ENCODE measurements at regions not wholly inside any gene's neighbourhood (a gene's known extent, or its start where the extent isn't known, plus 50 kb on each side); places are given as distances from the start of the nearest gene placed in this dataset.
"Not testable (repeated sequence)": the region's sequence is repeated elsewhere in the genome, so short reads cannot be mapped to it uniquely, and the experiment has no call there.

DNA sequence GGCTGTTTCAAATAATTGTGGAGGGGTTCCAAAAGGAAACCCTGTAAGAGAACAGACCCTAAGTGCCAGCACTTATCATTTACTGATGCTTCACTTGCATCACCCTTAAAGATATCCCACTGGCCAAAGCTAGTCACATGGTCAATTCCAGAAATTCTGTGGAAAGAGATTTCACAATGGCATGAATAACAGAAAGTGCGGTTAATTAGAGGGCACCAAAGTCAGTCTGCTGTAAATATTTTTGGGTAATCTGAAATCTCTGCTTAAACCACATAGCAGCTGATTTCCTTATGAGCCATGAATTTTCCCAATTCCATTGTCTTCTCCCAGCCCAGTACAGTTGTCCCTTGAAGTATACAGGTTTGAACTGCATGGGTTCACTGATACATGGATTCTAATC, 346.1 kb downstream of the SI start:
- POLR2A ChIA-PET = no interaction called here
- Mint-ChIP-seq H3K4me3 (no peak overlapping the region), H3K27ac (no peak overlapping the region), H3K4me1 (ENCODE audit: low read depth) (no peaks in the 10 kb centered on the region), H3K36me3 (no peaks in the 10 kb centered on the region), H3K9me3 (no peaks in the 10 kb centered on the region), H3K27me3 (no peaks in the 10 kb centered on the region)
- CTCF ChIA-PET = no interaction called here
- no peak for DNase-seq
- intact Hi-C loops (cut with micrococcal nuclease) = no loop called here

DNA sequence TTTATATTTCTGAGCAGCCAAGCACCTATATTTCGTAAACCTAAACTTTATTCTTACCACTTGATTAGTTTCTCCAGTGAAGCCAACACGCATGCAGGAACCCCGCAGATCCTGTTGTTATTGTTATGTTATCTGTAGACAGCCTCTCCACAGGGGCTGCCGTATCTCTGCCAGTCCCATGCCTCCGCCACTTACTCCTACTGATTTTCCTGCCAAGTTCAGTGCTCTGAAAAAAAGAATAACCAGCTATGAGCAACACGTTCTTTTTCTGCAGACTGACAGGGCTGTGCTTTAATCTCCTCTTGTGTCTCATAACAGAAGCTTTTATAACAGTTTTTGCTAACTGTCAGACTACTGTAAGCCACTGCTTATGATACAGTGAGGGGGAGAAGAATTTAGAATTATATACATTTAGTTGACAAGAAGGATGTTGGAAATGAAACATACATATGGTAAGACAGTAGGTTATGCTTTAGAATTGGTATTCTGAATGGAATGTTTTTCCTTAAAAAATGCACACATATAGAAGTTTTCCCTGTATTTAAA, 347.4 kb downstream of the SI start:
- intact Hi-C loops (cut with micrococcal nuclease) = no loop called here
- no peaks in the 10 kb centered on the region for H3K27me3 Mint-ChIP-seq
- H3K36me3 Mint-ChIP-seq = no peaks in the 10 kb centered on the region
- ChIA-PET POLR2A (no interaction called here), CTCF (no interaction called here)
- H3K4me3 Mint-ChIP-seq = no peak overlapping the region
- no peak for DNase-seq
- no peak overlapping the region for H3K27ac Mint-ChIP-seq
- H3K9me3 Mint-ChIP-seq = no peaks in the 10 kb centered on the region
- no peaks in the 10 kb centered on the region for H3K4me1 Mint-ChIP-seq (ENCODE audit: low read depth)

DNA sequence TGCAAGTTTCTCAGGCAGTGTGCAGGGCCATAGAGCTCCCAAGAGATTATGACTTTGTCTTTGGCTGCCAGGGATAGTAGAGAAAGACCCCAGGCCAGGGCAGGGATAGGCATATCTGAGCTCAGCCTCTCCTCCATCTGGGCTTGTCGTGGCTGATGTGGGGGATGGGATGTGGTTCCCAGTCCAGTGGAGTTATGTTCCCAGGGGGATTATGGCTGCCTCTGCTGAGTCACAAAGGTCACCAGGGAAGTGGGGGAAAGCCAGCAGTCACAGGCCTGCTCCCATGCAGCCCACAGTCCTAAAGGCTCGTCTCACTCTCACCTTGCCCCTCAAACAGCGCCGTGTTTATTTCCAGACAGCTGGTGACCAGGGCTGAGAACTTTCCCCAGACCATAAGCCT, 354.9 kb downstream of the SI start:
- Mint-ChIP-seq H3K9me3 (peaks cover 13% of the 10 kb centered on the region), H3K27me3 (no peaks in the 10 kb centered on the region), H3K4me3 (no peak overlapping the region), H3K36me3 (no peaks in the 10 kb centered on the region), H3K27ac (no peak overlapping the region), H3K4me1 (ENCODE audit: low read depth) (no peaks in the 10 kb centered on the region)
- POLR2A ChIA-PET = no interaction called here
- CTCF ChIA-PET = no interaction called here
- intact Hi-C loops (cut with micrococcal nuclease) = no loop called here
- DNase-seq = no peak

DNA sequence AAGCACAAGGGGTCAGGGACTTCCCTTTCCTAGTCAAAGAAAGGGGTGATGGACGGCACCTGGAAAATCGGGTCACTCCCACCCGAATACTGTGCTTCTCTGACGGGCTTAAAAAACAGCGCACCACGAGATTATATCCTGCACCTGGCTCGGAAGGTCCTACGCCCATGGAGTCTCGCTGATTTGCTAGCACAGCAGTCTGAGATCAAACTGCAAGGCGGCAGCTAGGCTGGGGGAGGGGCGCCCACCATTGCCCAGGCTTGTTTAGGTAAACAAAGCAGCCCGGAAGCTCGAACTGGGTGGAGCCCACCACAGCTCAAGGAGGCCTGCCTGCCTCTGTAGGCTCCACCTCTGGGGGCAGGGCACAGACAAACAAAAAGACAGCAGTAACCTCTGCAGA, 375.5 kb downstream of the SI start:
- POLR2A ChIA-PET, H3K27me3 Mint-ChIP-seq: not testable (repeated sequence)

DNA sequence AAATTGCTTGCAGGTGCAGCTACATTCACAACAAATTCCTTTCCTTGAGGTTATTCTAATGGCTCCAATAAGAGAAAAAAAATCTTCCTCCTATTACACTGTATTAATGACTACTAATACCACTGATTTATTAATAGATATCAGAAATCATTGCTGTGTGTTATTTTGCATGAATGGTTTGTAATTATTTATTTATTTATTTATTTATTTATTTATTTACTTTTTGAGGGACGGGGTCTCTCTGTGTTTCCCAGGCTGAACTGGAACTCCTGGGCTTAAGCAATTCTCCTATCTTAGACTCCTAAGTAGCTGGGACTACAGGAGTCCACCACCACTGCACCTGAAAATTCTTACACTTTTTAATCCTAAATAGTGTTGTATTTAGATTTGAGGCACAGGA, 390.4 kb downstream of the SI start:
- POLR2A ChIA-PET = no interaction called here
- H3K4me3 Mint-ChIP-seq = no peak overlapping the region
- H3K4me1 Mint-ChIP-seq (ENCODE audit: low read depth) = no peaks in the 10 kb centered on the region
- no peaks in the 10 kb centered on the region for H3K36me3 Mint-ChIP-seq
- DNase-seq = no peak
- peaks cover 8% of the 10 kb centered on the region for H3K9me3 Mint-ChIP-seq
- CTCF ChIA-PET = no interaction called here
- no peaks in the 10 kb centered on the region for H3K27me3 Mint-ChIP-seq
- intact Hi-C loops (cut with micrococcal nuclease) = no loop called here
- no peak overlapping the region for H3K27ac Mint-ChIP-seq

More for the DNA sequence above, 375.5 kb downstream of the SI start:
- CTCF ChIA-PET; H3K4me1 Mint-ChIP-seq (ENCODE audit: low read depth); H3K4me3 Mint-ChIP-seq; DNase-seq; H3K27ac Mint-ChIP-seq; H3K36me3 Mint-ChIP-seq; H3K9me3 Mint-ChIP-seq; intact Hi-C loops (cut with micrococcal nuclease): not testable (repeated sequence)

DNA sequence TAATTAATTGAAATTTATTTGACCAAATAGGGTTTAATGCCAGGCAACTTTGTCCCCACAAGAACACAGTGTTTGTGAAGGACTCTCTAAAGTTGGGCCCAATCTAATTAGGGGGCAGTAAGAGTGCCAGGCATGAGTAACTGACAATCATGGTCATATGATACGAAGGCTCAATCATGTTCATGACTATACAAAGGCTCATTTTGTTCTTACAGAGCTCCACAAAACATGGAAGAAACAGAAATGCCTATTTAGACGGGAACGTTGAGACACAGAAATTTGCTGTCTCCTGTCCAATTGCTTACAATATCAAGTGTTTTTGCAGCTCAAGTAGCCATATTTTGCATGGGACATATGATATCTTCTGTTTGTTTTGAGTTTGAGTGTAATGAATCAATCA, 391.1 kb downstream of the SI start:
- H3K4me3 Mint-ChIP-seq = no peak overlapping the region
- no peaks in the 10 kb centered on the region for H3K36me3 Mint-ChIP-seq
- no peaks in the 10 kb centered on the region for H3K27me3 Mint-ChIP-seq
- no peak overlapping the region for H3K27ac Mint-ChIP-seq
- no peak for DNase-seq
- ChIA-PET POLR2A (no interaction called here), CTCF (no interaction called here)
- intact Hi-C loops (cut with micrococcal nuclease) = no loop called here
- H3K9me3 Mint-ChIP-seq = peaks cover 8% of the 10 kb centered on the region
- H3K4me1 Mint-ChIP-seq (ENCODE audit: low read depth) = no peaks in the 10 kb centered on the region

DNA sequence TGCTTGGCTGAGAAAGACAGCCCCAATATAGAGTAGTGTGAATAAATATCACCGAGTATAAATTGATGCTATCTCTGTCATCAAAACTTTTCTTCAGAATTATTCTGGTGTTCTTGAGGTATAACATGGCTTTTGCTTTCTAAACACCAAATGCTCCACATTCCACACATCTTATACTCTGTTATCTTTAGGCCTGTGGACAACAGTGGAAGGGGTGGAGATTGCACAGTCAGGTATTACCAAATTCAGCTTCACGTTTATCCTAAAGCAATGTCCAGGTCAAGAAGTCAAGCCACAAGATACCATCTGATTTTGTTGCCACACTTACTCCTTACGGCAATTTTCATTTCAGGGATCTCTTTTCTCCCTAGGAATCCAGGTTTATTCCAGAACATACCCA, 394.8 kb downstream of the SI start:
- Mint-ChIP-seq H3K4me3 (no peak overlapping the region), H3K4me1 (ENCODE audit: low read depth) (no peaks in the 10 kb centered on the region), H3K9me3 (peaks cover 7% of the 10 kb centered on the region), H3K36me3 (no peaks in the 10 kb centered on the region), H3K27me3 (no peaks in the 10 kb centered on the region), H3K27ac (no peak overlapping the region)
- DNase-seq = no peak
- ChIA-PET POLR2A (no interaction called here), CTCF (no interaction called here)
- intact Hi-C loops (cut with micrococcal nuclease) = no loop called here

DNA sequence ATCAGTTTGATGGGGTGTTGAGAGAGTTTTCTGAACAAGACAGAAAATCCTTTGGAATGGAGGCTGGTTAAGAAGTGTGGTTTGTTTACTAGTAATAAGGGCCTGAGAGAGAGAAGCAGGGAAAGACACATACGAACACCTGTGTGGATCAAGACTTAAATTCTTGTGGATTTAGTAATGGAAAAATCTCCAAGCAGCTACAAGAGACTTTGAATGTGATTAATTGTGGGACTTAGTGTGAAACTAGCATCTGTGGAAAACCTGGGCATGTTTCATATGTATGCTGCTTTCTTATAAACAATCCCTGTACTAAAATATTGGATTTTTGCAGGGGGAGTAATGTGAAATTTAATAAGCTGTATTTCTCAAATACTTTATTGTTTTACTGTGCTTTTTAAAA, 399.1 kb downstream of the SI start:
- H3K36me3 Mint-ChIP-seq = no peaks in the 10 kb centered on the region
- intact Hi-C loops (cut with micrococcal nuclease) = no loop called here
- H3K4me3 Mint-ChIP-seq = no peak overlapping the region
- no peaks in the 10 kb centered on the region for H3K4me1 Mint-ChIP-seq (ENCODE audit: low read depth)
- no peaks in the 10 kb centered on the region for H3K27me3 Mint-ChIP-seq
- peaks cover 4% of the 10 kb centered on the region for H3K9me3 Mint-ChIP-seq
- ChIA-PET CTCF (no interaction called here), POLR2A (no interaction called here)
- H3K27ac Mint-ChIP-seq = no peak overlapping the region
- no peak for DNase-seq

DNA sequence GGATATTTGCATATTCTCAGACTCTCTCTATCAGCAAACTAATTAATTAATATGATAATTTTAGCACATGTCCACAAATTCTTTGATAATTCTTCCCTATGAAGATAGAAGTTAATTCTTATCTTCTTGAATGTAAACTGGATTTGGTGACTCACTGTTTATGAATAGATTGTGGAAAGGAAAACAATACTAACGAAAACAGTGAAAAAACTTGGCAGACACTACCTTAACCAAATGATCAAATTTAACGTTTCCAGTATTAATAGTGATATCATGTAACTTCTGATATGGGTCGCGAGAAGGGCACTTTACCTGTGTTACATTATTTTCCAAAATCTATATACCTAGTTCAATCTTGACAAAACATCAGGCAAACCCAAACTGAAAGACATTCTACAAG, 401.0 kb downstream of the SI start:
- intact Hi-C loops (cut with micrococcal nuclease) = no loop called here
- CTCF ChIA-PET = no interaction called here
- Mint-ChIP-seq H3K9me3 (peaks cover 7% of the 10 kb centered on the region), H3K27ac (no peak overlapping the region), H3K4me1 (ENCODE audit: low read depth) (no peaks in the 10 kb centered on the region), H3K27me3 (no peaks in the 10 kb centered on the region), H3K36me3 (no peaks in the 10 kb centered on the region), H3K4me3 (no peak overlapping the region)
- POLR2A ChIA-PET = no interaction called here
- DNase-seq = no peak

DNA sequence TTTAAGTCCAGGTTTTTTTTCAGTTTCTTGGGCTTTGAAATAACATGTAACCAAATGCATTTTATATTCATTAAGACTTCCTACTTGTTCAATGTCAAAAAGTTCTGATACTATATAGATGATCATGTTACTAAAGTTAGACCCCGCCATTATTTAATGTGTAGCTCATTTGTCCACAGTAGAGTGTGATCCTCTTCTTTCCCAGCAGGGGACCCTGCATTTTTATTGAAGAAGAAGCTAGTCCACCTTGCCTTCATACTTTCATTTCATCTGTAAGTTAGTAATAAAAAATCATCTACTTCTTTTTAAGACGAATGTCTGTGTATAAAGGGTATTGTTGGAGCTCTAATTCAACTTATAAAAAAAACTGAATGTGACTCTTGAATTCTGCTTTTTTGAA, 404.6 kb downstream of the SI start:
- Mint-ChIP-seq H3K27ac (no peak overlapping the region), H3K27me3 (no peaks in the 10 kb centered on the region), H3K9me3 (peaks cover 16% of the 10 kb centered on the region), H3K36me3 (no peaks in the 10 kb centered on the region), H3K4me1 (ENCODE audit: low read depth) (no peaks in the 10 kb centered on the region), H3K4me3 (no peak overlapping the region)
- ChIA-PET CTCF (no interaction called here), POLR2A (no interaction called here)
- DNase-seq = no peak
- intact Hi-C loops (cut with micrococcal nuclease) = no loop called here

DNA sequence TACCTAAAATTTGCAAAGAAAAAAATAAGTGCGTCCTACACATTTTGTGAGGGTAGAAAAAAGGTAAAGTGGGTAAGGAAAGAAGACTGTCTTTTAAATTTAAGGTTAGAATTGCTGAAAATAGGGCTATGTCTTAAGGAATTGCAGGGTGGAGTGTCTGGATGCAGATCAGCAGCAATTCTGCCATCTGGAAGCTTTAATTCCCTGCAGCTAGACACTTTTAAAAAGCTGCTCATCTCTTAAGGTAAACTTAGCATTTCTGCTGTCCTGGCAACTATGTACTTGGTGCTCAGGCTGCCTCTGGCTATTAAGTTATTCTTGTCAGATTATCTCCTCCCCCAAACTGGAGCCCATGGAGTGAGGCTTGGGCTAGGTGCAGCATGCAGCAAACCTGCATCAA, 420.2 kb downstream of the SI start:
- Mint-ChIP-seq H3K27me3 (no peaks in the 10 kb centered on the region), H3K9me3 (peaks cover 3% of the 10 kb centered on the region), H3K4me3 (no peak overlapping the region), H3K36me3 (no peaks in the 10 kb centered on the region), H3K4me1 (ENCODE audit: low read depth) (no peaks in the 10 kb centered on the region), H3K27ac (no peak overlapping the region)
- DNase-seq = no peak
- ChIA-PET POLR2A (no interaction called here), CTCF (no interaction called here)
- intact Hi-C loops (cut with micrococcal nuclease) = no loop called here

DNA sequence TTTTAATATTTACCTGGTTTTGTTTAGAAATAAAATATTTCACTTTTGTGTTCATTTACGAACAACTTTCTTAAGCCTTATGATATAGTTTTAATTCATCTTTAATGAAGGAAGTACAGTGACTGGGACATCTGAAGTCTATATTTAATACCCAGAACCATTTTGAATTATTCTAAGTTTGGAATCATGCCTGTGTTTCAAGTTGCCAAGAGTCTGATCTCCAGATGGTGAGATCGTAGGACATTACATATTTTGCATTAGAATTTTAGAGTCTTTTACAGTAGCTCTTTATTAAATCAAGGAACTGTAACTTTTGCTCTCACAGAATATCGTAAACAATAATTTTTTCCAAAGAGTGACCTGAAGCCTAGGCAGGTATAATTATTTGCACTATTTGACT, 420.7 kb downstream of the SI start:
- no peak overlapping the region for H3K4me3 Mint-ChIP-seq
- no peaks in the 10 kb centered on the region for H3K4me1 Mint-ChIP-seq (ENCODE audit: low read depth)
- H3K9me3 Mint-ChIP-seq = peaks cover 3% of the 10 kb centered on the region
- intact Hi-C loops (cut with micrococcal nuclease) = no loop called here
- H3K27me3 Mint-ChIP-seq = no peaks in the 10 kb centered on the region
- DNase-seq = no peak
- POLR2A ChIA-PET = no interaction called here
- H3K27ac Mint-ChIP-seq = no peak overlapping the region
- CTCF ChIA-PET = no interaction called here
- no peaks in the 10 kb centered on the region for H3K36me3 Mint-ChIP-seq

DNA sequence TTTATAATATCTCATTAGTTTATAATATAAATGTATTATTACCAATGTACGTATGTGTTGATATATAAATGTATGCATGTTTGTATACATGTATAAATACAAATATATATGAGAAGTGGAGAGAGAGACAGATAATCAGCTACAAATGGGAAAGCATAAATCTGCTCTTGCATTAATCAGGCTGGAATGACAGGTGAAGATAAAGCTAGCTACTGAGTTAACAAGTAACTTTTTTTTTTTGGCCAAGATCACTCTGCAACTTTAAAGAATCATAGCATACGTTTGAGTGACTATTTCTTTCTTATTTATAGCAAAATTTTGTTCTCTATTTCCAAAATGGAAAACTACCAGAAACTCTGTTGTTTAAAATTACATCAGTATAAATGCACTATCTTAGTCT, 422.8 kb downstream of the SI start:
- Mint-ChIP-seq H3K36me3 (no peaks in the 10 kb centered on the region), H3K4me3 (no peak overlapping the region), H3K9me3 (peaks cover 7% of the 10 kb centered on the region), H3K27ac (no peak overlapping the region), H3K27me3 (no peaks in the 10 kb centered on the region), H3K4me1 (ENCODE audit: low read depth) (no peaks in the 10 kb centered on the region)
- POLR2A ChIA-PET = no interaction called here
- CTCF ChIA-PET = no interaction called here
- DNase-seq = no peak
- intact Hi-C loops (cut with micrococcal nuclease) = no loop called here

DNA sequence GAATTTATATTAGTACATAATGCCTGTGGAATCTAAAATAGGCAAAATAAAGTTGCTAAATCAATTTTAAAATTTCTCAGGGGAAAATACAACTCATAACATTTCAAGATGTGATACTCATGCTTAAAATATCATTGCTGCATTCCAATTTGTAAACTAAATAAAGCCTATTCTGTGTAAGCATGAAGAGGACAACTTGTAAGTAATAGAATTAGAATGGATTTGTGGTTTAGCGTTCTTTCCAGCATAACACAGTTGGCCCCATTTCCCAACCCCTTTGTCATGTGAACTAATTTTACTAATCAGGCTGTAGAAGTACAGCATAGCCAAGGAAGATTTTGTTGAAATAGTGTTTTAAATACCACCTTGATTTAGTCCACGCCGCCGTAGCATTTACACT, 437.2 kb downstream of the SI start:
- ChIA-PET POLR2A (no interaction called here), CTCF (no interaction called here)
- Mint-ChIP-seq H3K27me3 (no peaks in the 10 kb centered on the region), H3K9me3 (peaks cover 14% of the 10 kb centered on the region), H3K36me3 (no peaks in the 10 kb centered on the region), H3K4me3 (no peak overlapping the region), H3K27ac (no peak overlapping the region), H3K4me1 (ENCODE audit: low read depth) (no peaks in the 10 kb centered on the region)
- intact Hi-C loops (cut with micrococcal nuclease) = no loop called here
- no peak for DNase-seq
